T-helper 1 cell (primary cell): ENCODE measurements at regions not wholly inside any gene's neighbourhood (a gene's known extent, or its start where the extent isn't known, plus 50 kb on each side); places are given as distances from the start of the nearest gene placed in this dataset.

ENCODE experiments used
- DNase-seq, 5 donors: peaks; one replicate each; pipeline ENCODE4 v3.0.0-alpha.2; 2012 to 2020

GRCh38 chr1:91575909-91576519, 75.4 kb downstream of the CDC7 start:
- DNase-seq = no peak

GRCh38 chr1:91578320-91579109, 77.9 kb downstream of the CDC7 start:
- no peak for DNase-seq

- no peak for DNase-seq
These were observed 79.1 kb downstream of the CDC7 start for GRCh38 chr1:91579658-91580228.

- DNase-seq = no peak
These were observed 81.8 kb downstream of the CDC7 start for GRCh38 chr1:91582431-91582921.

DNA sequence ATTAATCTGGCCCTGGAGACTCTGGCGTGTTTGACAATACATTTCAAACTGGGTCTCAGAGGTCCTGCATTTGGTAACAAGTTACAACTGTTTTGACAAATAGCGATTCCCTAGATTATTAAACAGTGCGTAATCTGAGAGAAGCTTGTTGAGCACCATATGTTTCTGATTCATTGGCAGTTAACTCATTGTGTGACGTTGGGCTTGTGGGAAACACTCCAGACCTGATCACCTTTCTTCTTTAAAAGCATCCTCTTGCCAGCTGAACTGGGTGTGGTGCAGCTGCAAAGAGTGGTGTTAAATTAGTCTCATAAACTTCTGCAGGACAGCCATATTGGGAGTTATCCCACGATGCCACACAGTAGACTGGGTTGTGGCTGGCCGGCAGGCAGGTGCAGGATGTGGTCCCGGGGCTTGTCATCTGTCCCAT, 82.7 kb downstream of the CDC7 start:
- peak in 1 of 5 donors; percentile 49 for DNase-seq

DNA sequence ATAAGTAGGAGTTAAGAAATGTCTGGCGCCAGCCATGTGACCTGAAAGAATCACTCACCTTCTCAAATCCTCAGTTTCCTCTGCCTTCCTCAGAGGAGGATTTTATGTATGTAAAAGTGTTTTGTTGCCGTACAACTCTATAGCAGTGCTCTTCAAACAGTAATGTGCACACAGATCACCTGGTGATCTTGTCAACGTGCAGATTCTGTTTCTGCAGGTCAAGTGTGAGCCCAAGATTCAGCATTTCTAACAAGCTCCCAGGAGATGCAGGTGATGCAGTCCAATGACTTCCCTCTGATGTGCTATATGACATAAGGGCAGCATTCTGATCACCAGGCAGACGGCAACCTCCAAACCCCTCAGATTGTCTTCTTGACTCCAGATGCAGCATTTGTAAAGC, 83.7 kb downstream of the CDC7 start:
- no peak for DNase-seq

DNA sequence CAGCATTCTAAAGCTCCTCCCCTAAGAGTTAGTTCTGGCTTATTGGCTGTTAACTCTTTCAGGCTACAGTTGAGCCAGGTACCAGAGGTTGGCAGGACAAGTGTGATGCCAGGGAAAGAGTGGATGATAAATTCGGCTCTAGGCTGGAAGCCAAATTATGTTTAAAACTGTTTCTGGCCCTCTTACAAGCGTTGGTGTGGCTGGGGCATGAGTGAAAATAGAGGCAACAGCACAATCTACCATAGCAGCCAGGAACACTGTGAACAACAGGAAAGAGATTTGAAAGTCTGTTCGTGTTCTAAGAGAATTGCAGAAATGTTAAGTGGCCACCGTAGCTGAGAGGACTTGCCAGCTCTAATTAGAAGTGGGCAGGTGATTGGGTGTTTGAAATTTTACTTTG, 84.2 kb downstream of the CDC7 start:
- no peak for DNase-seq

GRCh38 chr1:91585502-91585901, 84.9 kb downstream of the CDC7 start:
- no peak for DNase-seq

DNA sequence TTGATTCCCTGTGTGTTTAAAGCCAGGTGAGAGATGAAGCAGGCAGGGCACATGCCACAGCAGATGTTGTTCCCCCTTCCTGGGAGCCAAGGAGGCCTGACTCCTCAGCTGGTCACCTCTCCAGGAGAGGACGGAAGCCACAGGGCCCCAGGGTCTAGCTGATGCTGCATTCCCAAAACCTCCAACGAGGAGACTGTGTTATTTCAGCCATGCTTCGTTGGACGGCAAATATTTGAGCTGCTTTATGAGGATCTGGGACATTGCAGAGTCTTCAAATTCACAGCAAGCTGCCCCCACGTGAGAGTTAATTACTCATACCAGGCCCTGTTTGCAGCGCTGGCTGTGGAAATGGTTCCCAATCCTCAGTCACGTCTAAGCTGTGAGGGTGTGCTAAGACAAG, 85.3 kb downstream of the CDC7 start:
- DNase-seq = no peak

DNA sequence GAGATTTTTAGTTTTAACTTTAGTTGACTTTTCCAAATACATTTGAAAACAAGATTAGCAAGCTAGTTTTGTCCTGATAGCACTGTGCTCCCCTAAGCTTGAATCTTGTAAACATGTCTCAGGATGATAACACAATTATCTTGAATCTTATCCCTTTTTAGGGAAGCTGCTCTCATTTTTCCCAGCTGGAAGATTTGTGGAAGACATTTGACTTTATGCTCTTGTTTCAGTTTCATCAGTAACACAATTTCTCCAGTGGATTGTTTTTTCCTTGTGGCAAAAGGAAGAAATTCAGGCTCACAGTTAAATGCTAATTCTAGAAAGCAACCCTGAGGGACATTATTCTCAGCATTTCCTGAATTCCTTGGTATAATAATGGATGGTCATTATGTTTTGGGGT, 88.8 kb downstream of the CDC7 start:
- DNase-seq = no peak

GRCh38 chr1:91591175-91591974, 90.7 kb downstream of the CDC7 start:
- peak in 1 of 5 donors; percentile 75 for DNase-seq

DNA sequence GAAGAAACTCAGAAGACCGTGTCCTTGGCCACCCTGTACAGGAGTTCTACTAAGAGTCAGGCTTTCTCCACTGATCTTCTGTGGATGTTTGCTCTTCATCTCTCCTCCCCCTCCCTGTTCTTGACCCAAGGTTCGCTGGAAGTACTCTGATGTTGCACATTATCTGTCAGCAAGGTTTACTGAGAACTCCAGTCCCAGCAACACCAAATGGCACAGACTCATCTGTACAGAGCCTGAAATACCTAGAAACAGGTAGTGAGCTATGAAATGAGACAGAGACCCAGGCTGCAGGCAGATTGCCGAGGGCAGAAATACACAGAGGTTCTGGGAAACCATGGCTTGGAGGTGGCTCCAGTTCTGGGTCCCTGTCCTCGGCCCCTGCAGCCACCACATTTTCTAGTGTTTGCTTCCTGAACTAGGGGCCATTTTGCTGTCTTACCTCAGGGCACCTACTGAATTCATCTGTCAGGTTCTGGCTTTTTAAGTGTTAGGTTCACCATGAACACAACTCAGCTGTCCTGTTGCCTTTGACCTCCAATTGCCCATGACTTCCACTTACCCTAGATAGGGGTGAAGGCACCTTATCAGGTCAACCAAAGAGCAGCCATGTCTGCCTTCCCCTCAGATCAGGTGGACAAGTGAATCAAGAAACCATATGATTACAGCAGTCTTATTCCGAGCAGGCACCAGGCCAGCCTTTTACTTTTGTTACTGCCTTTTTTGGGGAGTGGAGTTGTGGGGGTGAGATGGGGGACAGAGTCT, 92.2 kb downstream of the CDC7 start:
- peak in 1 of 5 donors; percentile 67 for DNase-seq

GRCh38 chr1:91594383-91595055, 93.9 kb downstream of the CDC7 start:
- no peak for DNase-seq

DNA sequence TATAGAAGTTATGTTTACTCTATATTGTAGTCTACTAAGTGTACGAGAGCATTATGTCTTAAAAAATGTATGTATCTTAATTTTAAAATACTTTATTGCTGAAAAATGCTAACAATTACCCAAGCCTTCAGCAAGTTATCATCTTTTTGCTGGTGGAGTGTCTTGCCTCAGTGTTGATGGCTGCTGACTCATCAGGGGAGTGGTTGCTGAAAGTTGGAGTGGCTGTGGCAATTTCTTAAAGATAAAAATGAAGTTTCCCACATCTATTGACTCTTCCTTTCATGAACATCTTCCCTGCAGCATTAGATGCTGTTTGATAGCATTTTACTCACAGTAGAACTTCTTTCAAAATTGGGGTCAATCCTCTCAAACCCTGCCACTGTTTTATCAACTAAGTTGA, 95.8 kb downstream of the CDC7 start:
- DNase-seq = peak in 1 of 5 donors; percentile 66

- no peak for DNase-seq
These were observed 96.6 kb downstream of the CDC7 start for GRCh38 chr1:91597215-91597614.

- no peak for DNase-seq
These were observed 100.0 kb downstream of the CDC7 start for GRCh38 chr1:91600431-91601337.

DNA sequence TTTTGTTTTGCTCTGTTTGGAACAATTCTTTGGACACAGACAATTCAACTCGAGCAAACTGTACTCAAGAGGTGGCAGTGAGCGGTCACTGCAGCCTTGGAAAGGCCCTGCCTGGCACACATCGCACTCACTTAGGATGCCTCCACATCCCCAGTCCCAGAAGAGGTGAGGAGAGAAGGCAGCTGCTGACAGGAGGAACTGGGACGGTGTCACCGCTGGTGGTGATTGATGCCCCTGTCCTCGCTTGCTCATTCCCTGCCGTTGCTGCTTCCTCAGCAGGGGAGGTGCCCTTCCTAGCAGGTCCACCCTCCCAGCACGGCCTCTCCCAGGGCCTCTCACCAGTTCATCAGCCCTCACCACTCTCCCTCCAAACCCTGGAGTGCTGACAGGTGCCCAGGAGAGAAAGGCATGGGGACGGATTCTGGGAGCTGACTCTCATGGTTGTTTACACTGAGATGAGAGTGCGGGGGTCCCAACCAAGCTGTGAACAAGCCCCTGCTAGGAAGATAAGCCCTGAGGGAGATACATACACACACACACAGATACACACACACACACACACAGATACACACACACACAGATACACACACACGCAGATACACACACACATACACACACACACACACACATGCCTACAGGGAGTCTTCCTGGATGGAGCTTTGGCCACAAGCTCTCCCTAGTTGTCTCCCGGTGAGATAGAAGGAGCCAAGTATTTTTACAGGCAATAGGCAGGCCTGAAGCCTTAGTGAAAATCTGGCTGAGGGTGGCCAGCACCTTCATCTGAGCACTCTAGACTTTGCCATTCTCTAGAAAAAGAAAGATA, 101.1 kb downstream of the CDC7 start:
- DNase-seq = no peak

- peak in 1 of 5 donors; percentile 29 for DNase-seq
These were observed 102.8 kb downstream of the CDC7 start for GRCh38 chr1:91603409-91603808.

- no peak for DNase-seq
These were observed 104.0 kb downstream of the CDC7 start for GRCh38 chr1:91604632-91605031.

- no peak for DNase-seq
These were observed 104.9 kb downstream of the CDC7 start for GRCh38 chr1:91605566-91605965.
